ENCODE measurements at regions not wholly inside any gene's neighbourhood (a gene's known extent, or its start where the extent isn't known, plus 50 kb on each side); places are given as distances from the start of the nearest gene placed in this dataset. TPM values are rescaled to one million over a fixed set of nuclear protein-coding genes. Genes with fewer than 3 reads are reported as not detected.

GRCh38 chr9:90559075-90560073, 83.2 kb downstream of the DIRAS2 start:
- no peaks in the 10 kb centered on the region for H3K4me1 Mint-ChIP-seq
- TF ChIP-seq CTCF (IDR thresholded peaks at IDR 0.05; ENCODE audit: unreplicated experiment) = no peak
- no peak for DNase-seq (ENCODE audit: low spot score in 2 of 2, unreplicated experiment in 2 of 2)
- H3K9me3 Mint-ChIP-seq = no peaks in the 10 kb centered on the region
- H3K27ac Mint-ChIP-seq = no peak overlapping the region
- H3K4me3 Mint-ChIP-seq = no peak overlapping the region
- no peaks in the 10 kb centered on the region for H3K27me3 Mint-ChIP-seq (ENCODE audit: low read depth)
- H3K36me3 Mint-ChIP-seq = no peaks in the 10 kb centered on the region

Small RNAs in the stretch of these regions (microRNA-seq; reads per million reads assigned to microRNA genes)
- not detected for gene MIR4290

Data from mesothelial cell of epicardium (in vitro differentiated cells).